ENCODE measurements at regions not wholly inside any gene's neighbourhood (a gene's known extent, or its start where the extent isn't known, plus 50 kb on each side); places are given as distances from the start of the nearest gene placed in this dataset.

DNA sequence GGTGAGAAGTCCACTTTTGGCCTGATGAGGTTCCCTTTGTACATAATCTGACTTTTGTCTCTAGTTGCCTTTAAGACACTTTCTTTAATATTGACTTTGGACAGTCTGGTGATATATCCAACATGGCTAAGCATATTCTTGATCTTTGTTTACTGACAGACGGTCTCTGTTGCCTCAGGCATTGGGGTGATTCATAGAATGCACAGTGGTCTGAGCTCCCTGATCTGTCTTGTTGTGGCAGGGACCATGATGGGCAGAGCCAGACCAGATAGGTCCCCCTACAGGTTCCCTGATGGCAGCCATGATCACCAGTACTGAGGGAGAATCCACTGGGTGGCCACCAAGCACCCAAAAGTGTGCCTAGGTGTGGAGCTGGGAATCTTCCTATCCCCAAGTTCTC, 678.1 kb downstream of the MCTP2 start:
- TF ChIP-seq, protein P1, sequence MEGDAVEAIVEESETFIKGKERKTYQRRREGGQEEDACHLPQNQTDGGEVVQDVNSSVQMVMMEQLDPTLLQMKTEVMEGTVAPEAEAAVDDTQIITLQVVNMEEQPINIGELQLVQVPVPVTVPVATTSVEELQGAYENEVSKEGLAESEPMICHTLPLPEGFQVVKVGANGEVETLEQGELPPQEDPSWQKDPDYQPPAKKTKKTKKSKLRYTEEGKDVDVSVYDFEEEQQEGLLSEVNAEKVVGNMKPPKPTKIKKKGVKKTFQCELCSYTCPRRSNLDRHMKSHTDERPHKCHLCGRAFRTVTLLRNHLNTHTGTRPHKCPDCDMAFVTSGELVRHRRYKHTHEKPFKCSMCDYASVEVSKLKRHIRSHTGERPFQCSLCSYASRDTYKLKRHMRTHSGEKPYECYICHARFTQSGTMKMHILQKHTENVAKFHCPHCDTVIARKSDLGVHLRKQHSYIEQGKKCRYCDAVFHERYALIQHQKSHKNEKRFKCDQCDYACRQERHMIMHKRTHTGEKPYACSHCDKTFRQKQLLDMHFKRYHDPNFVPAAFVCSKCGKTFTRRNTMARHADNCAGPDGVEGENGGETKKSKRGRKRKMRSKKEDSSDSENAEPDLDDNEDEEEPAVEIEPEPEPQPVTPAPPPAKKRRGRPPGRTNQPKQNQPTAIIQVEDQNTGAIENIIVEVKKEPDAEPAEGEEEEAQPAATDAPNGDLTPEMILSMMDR (IDR thresholded peaks at IDR 0.05; ENCODE audit: insufficient read depth, low read length): no peak
- TF ChIP-seq POLR2AphosphoS5 (IDR thresholded peaks at IDR 0.05; ENCODE audit: low read depth) (no peak), GABPA (IDR thresholded peaks at IDR 0.05; ENCODE audit: low read depth) (no peak), REST (IDR thresholded peaks at IDR 0.05; ENCODE audit: insufficient replicate concordance, low read depth) (no peak)
